ENCODE measurements at regions not wholly inside any gene's neighbourhood (a gene's known extent, or its start where the extent isn't known, plus 50 kb on each side); places are given as distances from the start of the nearest gene placed in this dataset.
"Not testable (repeated sequence)": the region's sequence is repeated elsewhere in the genome, so short reads cannot be mapped to it uniquely, and the experiment has no call there.

GRCh38 chr17:62197156-62197555 is 132.1 kb upstream of the MED13 start:
- not testable (repeated sequence) for DNase-seq (ENCODE audit: low read depth)

GRCh38 chr17:62196587-62196986 is 131.5 kb upstream of the MED13 start:
- not testable (repeated sequence) for DNase-seq (ENCODE audit: low read depth)

- no peak for DNase-seq (ENCODE audit: low read depth)
These were observed 129.3 kb upstream of the MED13 start for GRCh38 chr17:62194401-62194800.

- DNase-seq (ENCODE audit: low read depth): no peak
These were observed 128.2 kb upstream of the MED13 start for GRCh38 chr17:62193249-62193648.

DNA sequence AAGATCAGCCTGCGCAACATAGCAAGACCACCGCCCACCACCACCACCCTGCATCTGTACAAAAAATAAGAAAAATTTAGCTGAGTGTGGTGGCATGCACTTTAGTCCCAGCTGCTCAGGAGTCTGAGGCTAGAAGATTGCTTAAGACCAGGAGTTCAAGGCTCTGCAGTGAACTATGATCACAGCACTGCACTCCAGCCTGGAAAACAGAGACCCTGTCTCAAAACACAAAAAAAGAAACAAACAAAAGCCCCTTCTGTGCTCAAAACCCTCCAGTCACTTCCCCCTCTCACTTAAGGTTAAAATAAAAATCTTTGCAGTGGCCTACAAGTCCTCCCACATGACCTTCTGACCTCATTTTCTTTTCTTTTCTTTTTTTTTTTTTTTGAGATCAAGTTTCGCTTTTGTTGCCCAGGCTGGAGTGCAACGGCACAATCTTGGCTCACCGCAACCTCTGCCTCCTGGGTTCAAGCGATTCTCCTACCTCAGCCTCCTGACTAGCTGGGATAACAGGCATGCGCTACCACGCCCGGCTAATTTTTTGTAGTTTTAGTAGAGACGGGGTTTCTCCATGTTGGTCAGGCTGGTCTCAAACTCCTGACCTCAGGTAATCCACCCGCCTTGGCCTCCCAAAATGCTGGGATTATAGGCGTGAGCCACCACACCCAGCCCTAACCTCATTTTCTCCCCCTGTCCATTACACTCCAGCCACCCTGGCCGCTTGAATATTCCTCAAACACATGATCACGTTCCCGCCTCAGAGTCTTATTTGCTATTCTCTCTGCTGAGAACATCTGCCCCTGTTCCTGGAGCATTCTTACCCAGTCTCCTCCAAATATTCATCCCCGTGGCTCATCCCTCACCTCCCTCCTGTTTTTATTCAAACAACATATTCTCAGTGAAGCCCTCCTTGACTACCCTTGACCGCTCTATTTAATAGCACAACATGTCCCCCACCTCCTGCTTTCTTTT is 126.6 kb upstream of the MED13 start:
- DNase-seq (ENCODE audit: low read depth): no peak

DNA sequence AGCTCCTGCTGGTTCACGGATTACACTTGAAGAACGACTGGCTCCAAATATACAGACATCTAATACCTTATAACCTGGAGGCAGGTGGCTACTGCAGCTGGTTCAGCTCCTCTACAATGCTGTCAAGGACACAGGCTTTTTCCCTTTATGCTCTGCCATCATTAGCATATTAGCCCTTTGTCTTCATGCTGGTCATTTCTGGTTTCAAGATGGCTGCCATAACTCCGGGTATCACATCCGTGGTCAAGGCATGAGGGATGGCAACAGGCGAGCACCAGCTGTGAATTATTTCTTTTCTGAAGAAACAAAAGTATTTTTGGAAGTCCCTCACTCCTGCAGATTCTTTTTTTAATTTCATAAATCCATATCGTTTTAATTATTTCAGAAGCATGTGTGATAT is 124.3 kb upstream of the MED13 start:
- DNase-seq (ENCODE audit: low read depth): no peak

DNA sequence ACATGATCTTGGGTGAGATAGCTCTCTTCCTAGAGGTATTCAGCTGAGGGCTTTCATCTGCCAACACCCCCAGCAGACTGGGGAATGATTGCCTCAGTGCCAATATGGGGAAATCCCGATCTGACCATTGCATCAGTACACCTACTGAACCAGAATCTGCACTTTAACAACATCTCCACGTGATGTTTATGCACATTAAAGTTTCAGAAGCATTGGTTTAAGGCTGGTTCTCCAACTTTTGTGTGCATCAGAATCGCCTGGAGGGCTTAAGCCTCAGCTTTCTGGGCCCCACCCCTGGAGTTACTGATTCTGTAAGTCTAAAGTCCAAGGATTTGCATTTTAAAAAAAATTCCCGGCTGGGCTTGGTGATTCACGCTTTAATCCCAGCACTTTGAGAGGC is 123.6 kb upstream of the MED13 start:
- no peak for DNase-seq (ENCODE audit: low read depth)

DNA sequence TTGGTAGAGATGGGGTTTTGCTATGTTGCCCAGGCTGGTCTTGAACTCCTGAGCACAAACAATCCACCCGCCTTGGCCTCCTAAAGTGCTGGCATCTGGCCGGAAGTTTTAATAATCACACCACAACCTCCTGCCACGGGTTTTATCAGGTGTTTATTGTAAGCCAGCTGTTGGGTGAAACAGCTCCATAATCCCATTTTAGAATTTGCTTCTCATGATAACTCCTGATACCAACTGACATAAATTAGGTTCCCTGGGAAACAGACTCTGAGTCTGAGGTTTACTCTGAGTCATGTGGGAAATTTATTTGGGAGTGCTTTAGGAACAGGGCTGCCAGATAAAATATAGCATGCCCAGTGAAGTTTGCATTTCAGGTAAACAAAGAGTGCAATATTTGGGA is 122.6 kb upstream of the MED13 start:
- DNase-seq (ENCODE audit: low read depth): peak; percentile 57

DNA sequence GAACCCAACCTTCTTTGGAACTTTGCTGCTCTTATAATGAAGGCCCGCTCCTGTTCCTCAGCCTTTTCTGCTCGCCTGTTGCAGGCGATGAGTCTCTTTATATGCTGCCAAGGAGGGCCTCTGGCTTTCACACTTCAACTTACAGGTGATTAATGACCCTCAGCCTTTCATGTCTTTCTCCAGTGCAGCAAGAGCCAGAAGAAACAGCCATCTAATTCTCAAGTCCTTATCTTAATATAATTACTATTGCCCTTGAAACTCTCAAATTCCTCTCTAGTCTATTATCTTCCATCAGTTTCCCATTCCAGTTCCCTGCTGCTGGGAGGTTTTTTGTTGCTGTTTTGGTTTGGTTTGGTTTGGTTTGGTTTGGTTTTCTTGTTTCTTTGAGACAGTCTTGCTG is 121.8 kb upstream of the MED13 start:
- DNase-seq (ENCODE audit: low read depth): no peak

GRCh38 chr17:62180772-62181171 is 115.7 kb upstream of the MED13 start:
- no peak for DNase-seq (ENCODE audit: low read depth)

DNA sequence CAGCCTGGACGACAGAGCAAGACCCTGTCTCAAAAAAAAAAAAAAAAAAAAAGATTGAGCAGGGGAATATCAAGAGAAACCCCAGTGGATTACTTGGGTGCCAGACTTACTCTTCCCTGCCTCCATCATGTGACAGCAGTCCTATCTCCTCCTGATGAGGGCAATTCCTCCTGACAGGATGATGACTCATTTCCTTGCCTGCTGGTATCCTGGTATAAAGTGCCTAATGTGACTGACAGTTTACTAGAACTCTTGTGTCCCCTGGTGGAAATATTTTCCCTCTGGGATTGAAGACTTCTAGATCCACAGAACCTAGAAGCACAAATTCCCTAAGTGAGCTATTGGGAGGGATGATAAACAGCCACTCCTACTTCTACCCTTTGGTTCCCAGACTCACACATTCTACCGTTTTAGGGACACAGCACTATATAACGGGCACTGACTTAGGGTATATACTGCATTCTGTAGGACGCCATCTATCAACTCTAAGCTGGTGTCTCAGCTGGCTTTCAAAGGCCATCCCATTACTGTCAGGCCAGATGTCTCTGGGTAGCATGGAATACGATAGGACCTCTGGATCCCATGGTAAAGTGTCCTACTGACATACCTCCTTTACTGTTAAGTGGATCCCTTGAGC is 114.6 kb upstream of the MED13 start:
- DNase-seq (ENCODE audit: low read depth): peak; percentile 95

DNA sequence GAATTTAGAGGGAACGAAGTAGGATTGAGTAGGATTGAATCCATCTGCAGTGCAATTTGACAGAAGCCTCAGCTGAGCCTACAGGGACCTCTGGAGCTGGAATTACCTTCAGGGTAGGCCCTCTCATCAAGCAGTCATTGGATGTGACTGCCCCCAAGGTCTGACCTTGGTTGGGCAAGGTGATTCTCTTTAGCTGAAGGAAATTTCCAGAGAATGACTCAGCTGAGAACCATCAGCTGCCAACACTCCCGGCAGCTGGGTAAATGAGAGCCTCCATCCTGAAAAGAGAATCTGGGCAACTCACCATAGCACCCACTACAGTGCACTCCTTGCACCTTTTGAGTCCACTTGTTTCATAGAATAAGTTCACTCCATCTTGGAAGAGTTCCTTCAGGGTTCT is 113.5 kb upstream of the MED13 start:
- peak; percentile 86 for DNase-seq (ENCODE audit: low read depth)

DNA sequence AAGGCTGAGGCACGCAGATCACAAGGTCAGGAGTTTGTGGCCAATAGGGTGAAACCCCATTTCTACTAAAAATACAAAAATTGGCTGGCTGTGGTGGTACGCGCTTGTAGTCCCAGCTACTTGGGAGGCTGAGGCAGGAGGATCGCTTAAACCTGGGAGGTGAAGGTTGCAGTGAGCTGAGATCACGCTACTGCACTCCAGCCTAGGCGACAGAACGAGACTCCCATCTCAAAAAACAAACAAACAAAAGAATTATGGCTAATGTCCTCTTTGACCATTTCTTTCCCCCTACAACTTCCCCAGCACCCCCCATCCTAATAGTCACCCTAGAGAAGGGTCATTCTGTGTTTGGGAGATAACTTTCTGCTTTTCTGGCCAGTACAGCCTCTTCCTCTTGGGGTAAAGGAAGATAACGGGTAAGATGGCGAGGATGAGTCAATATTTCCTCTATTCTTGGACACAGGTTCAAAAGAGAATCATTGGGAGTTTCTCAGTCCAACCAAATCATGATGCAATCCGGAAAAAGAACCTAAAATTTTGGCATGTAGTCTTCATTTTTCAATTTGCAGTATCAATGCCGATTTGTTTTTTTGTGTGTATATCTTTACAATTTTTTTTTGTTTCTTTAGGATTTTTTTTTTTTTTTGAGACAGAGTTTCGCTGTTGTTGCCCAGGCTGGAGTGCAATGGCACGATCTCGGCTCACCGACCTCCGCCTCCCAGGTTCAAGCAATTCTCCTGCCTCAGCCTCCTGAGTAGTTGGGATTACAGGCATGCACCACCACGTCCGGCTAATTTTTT is 107.6 kb upstream of the MED13 start:
- DNase-seq (ENCODE audit: low read depth): no peak

- DNase-seq (ENCODE audit: low read depth): no peak
These were observed 102.0 kb upstream of the MED13 start for GRCh38 chr17:62167076-62167475.

DNA sequence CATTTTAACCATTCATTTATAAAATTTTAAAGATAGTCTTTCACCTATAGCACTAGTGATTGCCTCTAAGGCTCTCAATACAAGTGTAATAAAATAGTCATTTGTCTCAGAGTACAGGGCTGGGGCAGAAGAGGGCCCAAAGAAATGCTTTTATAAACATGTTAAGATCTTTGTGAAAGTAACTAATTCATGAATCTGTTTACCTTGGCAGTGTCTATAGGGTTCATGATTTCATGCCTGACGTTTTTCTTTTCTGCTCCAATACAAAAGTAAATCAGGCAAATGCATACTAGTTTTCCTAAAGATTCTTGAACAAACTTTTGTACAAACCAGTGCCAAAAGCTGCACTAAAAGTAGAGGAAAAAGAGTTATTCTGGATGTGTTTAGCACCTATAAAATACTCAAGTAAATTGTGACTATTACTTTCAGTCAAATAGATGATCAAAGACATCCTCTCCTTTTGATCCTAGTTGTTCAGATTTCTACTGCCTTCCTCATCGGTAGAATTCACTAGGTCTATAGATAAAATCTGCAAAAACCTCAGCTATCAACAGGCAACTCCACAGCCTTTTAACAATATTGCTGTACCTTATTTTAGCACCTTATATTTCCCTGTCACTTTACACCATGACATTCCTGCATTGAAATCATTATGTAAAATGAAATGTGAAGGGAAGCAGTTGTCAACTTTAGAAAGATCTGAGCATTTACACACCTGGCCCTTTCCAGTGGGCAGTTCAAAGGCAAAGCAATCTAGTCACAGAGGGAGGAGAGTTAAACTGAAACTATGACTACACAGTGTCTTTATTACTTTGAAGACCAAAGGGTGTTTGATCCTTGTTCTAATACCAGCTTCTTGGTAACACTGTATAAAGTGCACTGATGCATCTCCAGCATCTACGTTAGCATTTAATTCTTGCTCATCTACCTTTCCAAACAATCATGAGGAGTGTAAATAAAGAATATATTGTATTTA is 100.0 kb upstream of the MED13 start:
- DNase-seq (ENCODE audit: low read depth): no peak

DNA sequence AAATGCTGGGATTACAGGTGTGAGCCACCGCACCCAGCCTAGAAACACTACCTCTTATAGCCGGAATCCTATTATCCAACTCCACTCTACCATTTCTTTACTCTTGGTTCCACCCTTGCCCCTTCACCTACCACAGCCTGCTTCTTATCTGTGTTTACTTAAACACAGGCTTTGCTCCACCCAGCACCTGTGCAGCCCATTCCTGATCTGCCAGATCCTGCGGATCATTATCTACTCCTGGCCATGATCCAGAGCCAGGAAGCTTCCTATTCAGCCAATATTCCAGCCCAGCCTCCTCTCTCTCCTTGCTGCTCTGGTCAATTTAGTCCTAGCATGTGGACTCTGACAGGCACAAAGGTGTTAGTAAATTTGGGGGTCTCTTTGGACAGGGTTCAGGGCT is 98.8 kb upstream of the MED13 start:
- no peak for DNase-seq (ENCODE audit: low read depth)

GRCh38 chr17:62162898-62163297 is 97.8 kb upstream of the MED13 start:
- no peak for DNase-seq (ENCODE audit: low read depth)

DNA sequence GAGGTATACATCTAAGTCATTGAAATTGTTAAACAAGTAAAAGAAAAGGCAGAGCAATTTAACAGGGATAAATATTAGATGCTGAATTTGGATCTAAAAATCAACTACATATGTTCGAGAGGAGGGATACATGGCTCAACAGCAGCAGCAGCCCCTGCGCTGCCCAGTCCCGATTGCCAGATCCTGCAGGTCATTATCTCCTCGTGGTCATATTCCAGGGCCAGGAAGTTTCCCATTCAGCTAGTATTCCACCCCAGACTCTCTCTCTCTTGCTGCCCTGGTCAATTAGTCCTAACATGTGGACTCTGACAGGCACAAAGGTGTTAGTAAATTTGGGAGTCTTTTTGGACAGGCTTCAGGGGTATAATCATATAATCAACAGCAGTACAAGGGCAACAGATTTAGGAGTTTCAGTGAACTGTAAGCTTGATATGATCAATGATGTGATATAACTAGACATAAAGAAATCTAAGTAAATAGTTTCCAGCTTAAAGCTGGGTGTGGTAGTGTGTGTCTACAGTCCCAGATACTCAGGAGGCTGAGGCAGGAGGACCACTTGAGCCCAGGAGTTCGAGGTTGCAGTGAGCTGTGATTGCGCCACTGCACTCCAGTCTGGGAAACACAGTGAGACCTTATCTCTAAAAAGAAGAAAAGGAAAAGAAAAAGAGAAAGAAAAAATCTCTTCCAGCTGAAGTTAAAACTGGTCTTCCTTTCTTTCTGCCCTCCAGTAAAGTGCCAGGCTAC is 96.5 kb upstream of the MED13 start:
- DNase-seq (ENCODE audit: low read depth): no peak

- no peak for DNase-seq (ENCODE audit: low read depth)
These were observed 95.7 kb upstream of the MED13 start for GRCh38 chr17:62160816-62161215.

- DNase-seq (ENCODE audit: low read depth): no peak
These were observed 94.9 kb upstream of the MED13 start for GRCh38 chr17:62159994-62160393.

Measured in HT1080 (cell line).